NB4 (cell line): ENCODE measurements at regions not wholly inside any gene's neighbourhood (a gene's known extent, or its start where the extent isn't known, plus 50 kb on each side); places are given as distances from the start of the nearest gene placed in this dataset.

Experiments
- POLR2A ChIP-seq: IDR thresholded peaks from 2 replicates; pipeline ENCODE4 v1.6.1; 2011; ENCODE audit warnings: mild to moderate bottlenecking; ENCODE audit not compliant: insufficient read length; ENCODE audit errors: extremely low read depth
- TF ChIP-seq, protein P1 (sequence below): IDR thresholded peaks from one replicate; pipeline ENCODE4 v1.5.1; 2012; ENCODE audit warnings: low read depth, low read length
- TF ChIP-seq, protein P2 (sequence below): IDR thresholded peaks from 2 replicates; pipeline ENCODE4 v1.6.1; 2011; ENCODE audit warnings: low read depth, low read length

GRCh38 chr10:71112138-71112785 lies 100.1 kb upstream of the UNC5B start:
- TF ChIP-seq POLR2A, result no peak
- TF ChIP-seq, protein P1, sequence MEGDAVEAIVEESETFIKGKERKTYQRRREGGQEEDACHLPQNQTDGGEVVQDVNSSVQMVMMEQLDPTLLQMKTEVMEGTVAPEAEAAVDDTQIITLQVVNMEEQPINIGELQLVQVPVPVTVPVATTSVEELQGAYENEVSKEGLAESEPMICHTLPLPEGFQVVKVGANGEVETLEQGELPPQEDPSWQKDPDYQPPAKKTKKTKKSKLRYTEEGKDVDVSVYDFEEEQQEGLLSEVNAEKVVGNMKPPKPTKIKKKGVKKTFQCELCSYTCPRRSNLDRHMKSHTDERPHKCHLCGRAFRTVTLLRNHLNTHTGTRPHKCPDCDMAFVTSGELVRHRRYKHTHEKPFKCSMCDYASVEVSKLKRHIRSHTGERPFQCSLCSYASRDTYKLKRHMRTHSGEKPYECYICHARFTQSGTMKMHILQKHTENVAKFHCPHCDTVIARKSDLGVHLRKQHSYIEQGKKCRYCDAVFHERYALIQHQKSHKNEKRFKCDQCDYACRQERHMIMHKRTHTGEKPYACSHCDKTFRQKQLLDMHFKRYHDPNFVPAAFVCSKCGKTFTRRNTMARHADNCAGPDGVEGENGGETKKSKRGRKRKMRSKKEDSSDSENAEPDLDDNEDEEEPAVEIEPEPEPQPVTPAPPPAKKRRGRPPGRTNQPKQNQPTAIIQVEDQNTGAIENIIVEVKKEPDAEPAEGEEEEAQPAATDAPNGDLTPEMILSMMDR, result no peak
- TF ChIP-seq, protein P2, sequence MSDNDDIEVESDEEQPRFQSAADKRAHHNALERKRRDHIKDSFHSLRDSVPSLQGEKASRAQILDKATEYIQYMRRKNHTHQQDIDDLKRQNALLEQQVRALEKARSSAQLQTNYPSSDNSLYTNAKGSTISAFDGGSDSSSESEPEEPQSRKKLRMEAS, result no peak
